ENCODE measurements at regions not wholly inside any gene's neighbourhood (a gene's known extent, or its start where the extent isn't known, plus 50 kb on each side); places are given as distances from the start of the nearest gene placed in this dataset.

DNA sequence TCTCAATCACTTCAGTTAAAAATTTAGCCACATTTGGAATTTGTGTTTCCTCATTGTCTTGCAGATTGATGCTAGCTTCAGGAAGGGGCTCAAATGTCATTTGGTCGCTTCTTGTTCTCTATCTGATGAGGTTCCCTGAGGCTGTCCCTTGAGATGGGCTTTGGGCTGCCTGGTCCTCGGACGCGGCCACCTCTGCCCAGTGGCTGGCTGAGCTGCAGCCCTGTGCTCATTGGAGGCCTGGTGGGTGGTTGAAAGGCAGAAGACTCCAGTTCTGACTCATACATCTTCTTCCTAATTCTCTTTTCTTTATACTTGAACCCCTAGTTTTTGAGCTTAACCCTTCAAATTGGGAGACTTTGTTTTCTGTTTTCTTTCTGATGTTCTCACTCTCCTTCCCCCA, 78.8 kb upstream of the NTRK2 start:
- DNase-seq = no peak
- no peaks in the 10 kb centered on the region for H3K9me3 Mint-ChIP-seq
- H3K36me3 Mint-ChIP-seq = no peaks in the 10 kb centered on the region
- no peak overlapping the region for H3K4me3 Mint-ChIP-seq
- POLR2A ChIA-PET = no interaction called here
- H3K4me1 Mint-ChIP-seq = no peaks in the 10 kb centered on the region
- H3K27ac Mint-ChIP-seq = no peak overlapping the region
- no peak for ATAC-seq (ENCODE audit: low read depth)
- no peaks in the 10 kb centered on the region for H3K27me3 Mint-ChIP-seq

DNA sequence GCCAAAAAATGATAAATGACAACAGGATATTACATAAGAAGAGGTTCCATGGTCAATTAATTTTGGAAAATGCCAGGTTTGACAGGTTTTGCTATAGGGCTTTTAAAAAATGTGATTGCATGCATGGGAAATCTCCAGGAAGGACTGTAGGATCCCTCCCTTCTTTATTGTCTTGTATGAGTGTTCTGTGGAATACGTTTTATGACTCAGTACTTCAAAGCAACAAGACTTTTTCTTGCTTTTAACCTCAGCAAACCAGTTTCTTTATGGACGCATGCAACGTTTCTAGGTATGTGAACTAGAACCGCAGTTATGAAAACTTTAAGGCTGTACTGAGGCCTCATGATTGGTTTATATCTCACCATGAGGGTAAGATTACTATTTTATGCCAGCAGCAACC, 76.6 kb upstream of the NTRK2 start:
- Mint-ChIP-seq H3K4me3 (no peak overlapping the region), H3K9me3 (peaks cover 7% of the 10 kb centered on the region), H3K27ac (no peak overlapping the region), H3K27me3 (no peaks in the 10 kb centered on the region), H3K36me3 (no peaks in the 10 kb centered on the region), H3K4me1 (peaks cover 5% of the 10 kb centered on the region)
- no peak for ATAC-seq (ENCODE audit: low read depth)
- no peak for DNase-seq
- POLR2A ChIA-PET = no interaction called here

DNA sequence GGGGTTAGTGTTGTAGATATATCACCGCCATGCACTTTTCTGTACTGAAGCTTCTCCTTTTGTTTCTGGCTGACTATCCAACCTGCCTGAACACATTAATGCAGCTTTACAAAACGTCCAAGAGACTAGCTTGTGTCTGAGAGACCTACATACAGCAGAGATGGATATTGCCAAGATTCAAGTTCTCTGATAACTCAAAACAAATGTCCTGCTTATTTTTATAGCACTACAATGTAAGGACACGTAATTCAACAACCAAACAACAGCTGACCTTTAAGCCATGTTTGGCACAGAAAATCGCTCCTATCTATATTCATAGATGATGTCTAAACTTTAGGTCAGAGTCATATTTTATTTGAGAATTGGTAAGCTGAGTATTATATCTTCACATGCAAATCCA, 76.2 kb upstream of the NTRK2 start:
- peaks cover 5% of the 10 kb centered on the region for H3K4me1 Mint-ChIP-seq
- DNase-seq (no peak), ATAC-seq (ENCODE audit: low read depth) (no peak)
- H3K9me3 Mint-ChIP-seq = peaks cover 7% of the 10 kb centered on the region
- H3K4me3 Mint-ChIP-seq = no peak overlapping the region
- H3K36me3 Mint-ChIP-seq = no peaks in the 10 kb centered on the region
- POLR2A ChIA-PET = no interaction called here
- H3K27me3 Mint-ChIP-seq = no peaks in the 10 kb centered on the region
- H3K27ac Mint-ChIP-seq = no peak overlapping the region

DNA sequence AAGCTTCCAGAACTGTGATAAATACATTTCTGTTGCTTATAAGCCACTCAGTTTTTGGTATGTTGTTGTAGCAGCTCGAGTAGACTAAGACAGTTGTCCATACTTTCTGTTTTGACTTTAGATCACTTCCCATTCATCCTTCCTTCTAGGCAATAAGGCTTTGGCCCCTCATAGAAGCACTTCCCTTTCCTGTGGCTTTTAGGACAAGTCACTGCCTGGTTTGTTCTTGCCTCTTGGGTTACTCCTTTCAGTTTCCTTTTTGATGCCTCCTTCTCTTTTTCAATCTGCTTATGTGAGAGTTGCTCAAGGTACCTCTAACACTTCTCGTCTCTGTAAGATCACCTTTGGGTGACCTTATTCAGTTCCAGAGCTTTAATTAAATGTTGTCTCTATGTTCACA, 72.4 kb upstream of the NTRK2 start:
- peak overlapping the region; percentile 15 for H3K4me3 Mint-ChIP-seq
- peaks cover 5% of the 10 kb centered on the region for H3K4me1 Mint-ChIP-seq
- POLR2A ChIA-PET = no interaction called here

DNA sequence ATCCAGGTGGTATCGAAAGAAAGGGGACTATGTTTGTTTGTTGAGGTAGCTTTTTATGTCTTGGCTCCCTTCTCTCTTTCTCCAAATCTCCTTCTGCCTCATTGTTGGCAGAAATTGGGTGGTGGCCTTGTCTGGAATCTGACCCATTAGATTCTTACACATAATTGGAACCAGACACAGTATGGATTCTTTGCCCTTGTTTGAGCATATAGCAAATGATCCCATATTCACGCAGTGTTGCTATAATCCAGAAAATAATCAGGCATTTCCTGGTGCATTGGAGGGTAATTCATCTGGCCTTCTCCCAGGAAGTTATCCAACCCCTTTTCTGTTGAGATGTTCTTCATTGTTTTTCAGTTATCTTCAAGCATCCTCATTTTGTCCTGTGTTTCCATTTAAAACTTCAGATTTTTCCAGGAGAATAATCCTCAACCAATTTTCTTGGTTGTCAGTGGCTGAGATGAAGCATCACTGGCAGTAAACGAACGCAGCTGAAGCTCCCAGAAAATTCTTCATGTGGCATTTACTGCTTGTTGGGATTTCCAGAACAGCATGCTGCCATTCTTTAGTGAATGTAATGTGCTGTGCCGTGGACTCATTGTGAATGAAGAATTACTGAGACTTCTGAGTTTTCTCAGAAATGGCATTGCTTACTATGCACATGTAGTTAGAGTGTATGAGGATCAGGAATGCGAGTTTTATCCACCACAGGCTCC, 70.5 kb upstream of the NTRK2 start:
- no peak overlapping the region for H3K4me3 Mint-ChIP-seq
- no peaks in the 10 kb centered on the region for H3K27me3 Mint-ChIP-seq
- no peaks in the 10 kb centered on the region for H3K36me3 Mint-ChIP-seq
- H3K4me1 Mint-ChIP-seq = peaks cover 5% of the 10 kb centered on the region
- H3K9me3 Mint-ChIP-seq = peaks cover 9% of the 10 kb centered on the region
- DNase-seq = no peak
- no peak for ATAC-seq (ENCODE audit: low read depth)
- no peak overlapping the region for H3K27ac Mint-ChIP-seq
- POLR2A ChIA-PET = no interaction called here

More for the DNA sequence above, 72.4 kb upstream of the NTRK2 start:
- peaks cover 9% of the 10 kb centered on the region for H3K9me3 Mint-ChIP-seq
- DNase-seq (no peak), ATAC-seq (ENCODE audit: low read depth) (peak; percentile 45)
- H3K27me3 Mint-ChIP-seq = no peaks in the 10 kb centered on the region
- H3K36me3 Mint-ChIP-seq = no peaks in the 10 kb centered on the region
- peak overlapping the region; percentile 37 for H3K27ac Mint-ChIP-seq

DNA sequence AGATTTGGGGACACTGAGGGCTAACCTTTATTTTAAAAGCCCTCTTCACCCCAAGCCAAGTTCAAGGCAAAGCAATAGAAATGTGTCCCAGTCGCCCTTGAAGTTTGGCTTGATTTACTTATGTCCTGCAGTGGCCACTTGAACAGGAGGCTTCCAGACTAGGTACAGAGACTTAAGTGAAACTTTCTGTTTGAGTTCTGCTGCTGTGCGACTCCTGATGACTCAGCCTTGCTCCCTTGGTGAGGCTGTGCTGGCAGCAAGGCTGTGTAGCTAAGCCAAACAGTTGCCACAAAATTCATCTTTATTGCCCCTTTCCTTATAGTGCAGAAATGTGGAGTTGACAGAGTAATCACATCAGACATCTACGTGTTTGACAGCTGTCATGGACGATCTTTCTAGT, 68.8 kb upstream of the NTRK2 start:
- ATAC-seq (ENCODE audit: low read depth) = no peak
- H3K4me1 Mint-ChIP-seq = peaks cover 5% of the 10 kb centered on the region

DNA sequence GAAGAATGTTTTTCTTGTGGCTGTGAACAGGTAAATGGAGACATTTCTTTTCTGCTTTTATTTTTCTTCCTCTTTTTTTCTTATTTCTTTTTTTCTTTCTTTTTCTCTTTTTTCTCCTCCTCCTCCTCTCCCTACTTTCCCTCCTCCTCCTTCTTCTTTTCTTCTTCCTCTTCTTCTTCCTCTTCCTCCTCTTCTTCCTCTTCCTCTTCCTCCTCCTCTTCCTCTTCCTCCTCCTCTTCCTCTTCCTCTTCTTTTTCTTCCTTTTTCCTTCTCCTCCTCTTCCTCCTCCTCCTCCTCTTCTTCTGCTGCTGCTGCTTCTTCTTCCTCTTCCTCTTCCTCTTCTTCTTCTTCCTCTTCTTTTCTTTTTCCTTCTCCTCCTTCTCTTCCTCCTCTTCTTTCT, 65.3 kb upstream of the NTRK2 start:
- Mint-ChIP-seq H3K36me3 (no peaks in the 10 kb centered on the region), H3K27ac (no peak overlapping the region), H3K27me3 (no peaks in the 10 kb centered on the region), H3K4me3 (no peak overlapping the region), H3K9me3 (no peaks in the 10 kb centered on the region), H3K4me1 (no peaks in the 10 kb centered on the region)
- ATAC-seq (ENCODE audit: low read depth) (no peak), DNase-seq (no peak)
- POLR2A ChIA-PET = no interaction called here

More for the DNA sequence above, 68.8 kb upstream of the NTRK2 start:
- no peak overlapping the region for H3K27ac Mint-ChIP-seq
- H3K36me3 Mint-ChIP-seq = no peaks in the 10 kb centered on the region
- H3K9me3 Mint-ChIP-seq = peaks cover 9% of the 10 kb centered on the region
- POLR2A ChIA-PET = no interaction called here
- no peak overlapping the region for H3K4me3 Mint-ChIP-seq
- H3K27me3 Mint-ChIP-seq = no peaks in the 10 kb centered on the region
- no peak for DNase-seq

DNA sequence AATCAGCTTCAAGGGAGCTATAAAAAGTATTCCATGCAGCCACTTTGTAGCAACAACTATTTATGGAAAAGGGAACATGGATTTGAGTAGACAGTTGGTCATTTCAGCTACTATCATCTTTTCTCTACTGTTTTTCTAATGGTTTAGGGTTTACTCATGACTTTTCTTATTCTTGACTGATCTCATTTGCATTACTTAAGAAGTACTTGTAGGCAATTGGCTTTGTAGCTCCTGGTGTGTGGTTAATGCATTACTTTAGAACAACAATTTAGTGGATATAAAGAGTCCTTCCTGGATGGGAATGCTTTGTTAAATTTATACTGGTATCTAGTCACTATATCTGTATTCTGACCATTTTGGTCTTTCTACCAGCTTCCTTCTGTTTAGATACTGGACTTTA, 59.8 kb upstream of the NTRK2 start:
- H3K4me1 Mint-ChIP-seq = no peaks in the 10 kb centered on the region
- H3K27ac Mint-ChIP-seq = no peak overlapping the region
- POLR2A ChIA-PET = no interaction called here
- no peak overlapping the region for H3K4me3 Mint-ChIP-seq
- no peak for ATAC-seq (ENCODE audit: low read depth)
- no peaks in the 10 kb centered on the region for H3K27me3 Mint-ChIP-seq
- no peak for DNase-seq
- peaks cover 2% of the 10 kb centered on the region for H3K9me3 Mint-ChIP-seq
- no peaks in the 10 kb centered on the region for H3K36me3 Mint-ChIP-seq

DNA sequence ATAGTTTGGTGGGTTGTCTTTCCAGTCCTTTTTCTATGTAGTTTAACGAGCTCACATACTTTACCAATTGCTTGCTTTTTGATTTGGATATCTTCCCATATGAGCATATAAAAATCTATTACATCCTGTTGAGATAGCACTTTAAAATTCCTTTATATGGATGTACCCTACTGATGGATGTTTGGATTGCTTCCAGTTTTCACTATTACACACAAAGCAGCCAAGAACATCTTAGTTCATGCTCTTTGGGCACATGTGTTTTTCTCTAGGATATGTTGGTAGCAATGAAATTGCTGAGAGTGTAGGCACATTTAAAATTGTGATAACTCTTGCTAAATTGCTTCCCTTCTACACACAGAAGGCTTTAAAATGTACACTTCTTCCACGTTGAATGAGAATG, 56.1 kb upstream of the NTRK2 start:
- POLR2A ChIA-PET = no interaction called here
- H3K27ac Mint-ChIP-seq = no peak overlapping the region

DNA sequence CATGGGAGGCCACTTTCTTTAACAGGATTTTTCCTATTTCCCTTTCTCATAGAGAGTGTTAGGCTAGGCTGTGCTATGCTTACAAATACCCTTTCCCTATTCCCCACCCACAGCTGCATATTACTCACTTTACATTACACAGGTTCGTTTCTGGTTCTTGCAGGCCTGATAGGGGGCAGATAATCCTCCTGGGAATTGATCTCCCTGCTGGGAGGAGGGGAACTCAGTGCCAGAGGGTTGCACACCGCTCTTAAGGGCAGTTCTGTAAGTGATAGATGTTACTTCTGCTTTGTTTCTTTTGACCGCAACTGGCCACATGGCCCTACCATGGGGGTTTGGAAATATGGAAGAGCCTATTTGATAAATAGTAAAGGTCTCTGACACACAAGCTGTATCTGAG, 54.0 kb upstream of the NTRK2 start:
- ATAC-seq (ENCODE audit: low read depth) = no peak
- no peaks in the 10 kb centered on the region for H3K9me3 Mint-ChIP-seq
- H3K4me3 Mint-ChIP-seq = no peak overlapping the region
- H3K36me3 Mint-ChIP-seq = no peaks in the 10 kb centered on the region
- H3K4me1 Mint-ChIP-seq = no peaks in the 10 kb centered on the region
- H3K27ac Mint-ChIP-seq = no peak overlapping the region
- H3K27me3 Mint-ChIP-seq = peaks cover 1% of the 10 kb centered on the region
- POLR2A ChIA-PET = no interaction called here
- DNase-seq = no peak

More for the DNA sequence above, 56.1 kb upstream of the NTRK2 start:
- DNase-seq (no peak), ATAC-seq (ENCODE audit: low read depth) (no peak)
- H3K9me3 Mint-ChIP-seq = peaks cover 2% of the 10 kb centered on the region
- H3K4me3 Mint-ChIP-seq = no peak overlapping the region
- H3K27me3 Mint-ChIP-seq = peaks cover 1% of the 10 kb centered on the region
- no peaks in the 10 kb centered on the region for H3K4me1 Mint-ChIP-seq
- H3K36me3 Mint-ChIP-seq = no peaks in the 10 kb centered on the region

DNA sequence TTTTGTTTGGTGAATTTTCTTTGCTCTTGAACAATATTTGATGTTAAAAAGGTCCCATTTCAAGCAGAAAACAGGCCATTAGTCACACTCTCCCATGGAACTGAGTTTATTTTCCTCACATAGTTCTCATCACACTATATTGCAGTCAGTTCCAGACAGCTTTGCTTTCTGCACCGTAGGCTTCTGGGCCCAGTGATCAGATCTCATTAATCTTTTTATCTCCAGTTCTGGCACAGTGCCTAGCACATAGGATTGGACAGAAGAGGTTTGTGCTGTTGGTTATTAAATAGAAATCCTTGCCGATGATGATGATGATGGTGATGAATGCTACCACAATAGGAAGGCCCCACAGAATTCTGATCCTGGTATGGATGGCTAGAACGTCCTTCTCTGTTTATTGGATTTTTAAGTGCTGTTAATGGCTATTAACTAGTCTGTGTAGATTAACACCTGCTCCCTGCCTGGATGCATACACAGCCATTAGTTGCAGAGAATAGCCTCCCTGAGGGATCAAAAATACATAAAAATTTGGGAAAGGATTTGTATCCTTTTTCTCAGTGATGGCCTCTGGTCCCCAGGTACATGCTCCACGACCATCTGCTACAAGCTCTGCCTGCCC, 52.0 kb upstream of the NTRK2 start:
- peaks cover 1% of the 10 kb centered on the region for H3K27me3 Mint-ChIP-seq
- no peaks in the 10 kb centered on the region for H3K9me3 Mint-ChIP-seq
- no peak for ATAC-seq (ENCODE audit: low read depth)
- H3K4me3 Mint-ChIP-seq = no peak overlapping the region
- H3K36me3 Mint-ChIP-seq = no peaks in the 10 kb centered on the region
- POLR2A ChIA-PET = no interaction called here
- DNase-seq = no peak
- H3K4me1 Mint-ChIP-seq = no peaks in the 10 kb centered on the region
- H3K27ac Mint-ChIP-seq = no peak overlapping the region
